Bone marrow (tissue), 2 donors: ENCODE measurements at regions not wholly inside any gene's neighbourhood (a gene's known extent, or its start where the extent isn't known, plus 50 kb on each side); places are given as distances from the start of the nearest gene placed in this dataset.

Experiments used
- DNase-seq, 2 donors: peaks; one replicate each; lab custom pipeline; 2025; lab: John Stamatoyannopoulos, UW

DNA sequence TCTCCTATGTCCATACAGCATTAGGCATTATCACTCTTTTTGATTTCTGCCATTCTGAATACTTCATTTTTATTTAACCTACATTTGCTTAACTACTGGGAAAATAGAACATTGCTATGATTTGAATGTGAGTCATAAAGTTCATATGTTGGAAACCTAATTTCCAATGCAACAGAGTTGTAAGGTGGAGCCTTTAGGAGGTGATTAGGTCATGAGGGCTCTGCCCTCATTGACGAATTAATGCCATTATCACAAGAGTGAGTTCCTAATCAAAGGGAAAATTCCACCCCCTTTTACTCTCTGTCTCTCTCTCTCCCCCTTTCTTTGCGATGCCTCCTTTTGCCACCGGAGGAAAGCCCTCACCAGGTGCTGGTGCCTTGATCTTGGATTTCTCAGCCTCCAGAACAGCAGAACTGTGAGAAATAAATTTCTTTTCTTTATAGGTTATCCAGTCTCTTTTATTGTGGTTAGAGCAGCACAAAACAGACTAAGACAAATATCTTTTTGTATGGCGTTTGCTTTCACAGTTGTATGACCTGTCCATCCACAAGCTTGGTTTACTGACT is 180.1 kb upstream of the ARID2 start:
- no peak for DNase-seq

DNA sequence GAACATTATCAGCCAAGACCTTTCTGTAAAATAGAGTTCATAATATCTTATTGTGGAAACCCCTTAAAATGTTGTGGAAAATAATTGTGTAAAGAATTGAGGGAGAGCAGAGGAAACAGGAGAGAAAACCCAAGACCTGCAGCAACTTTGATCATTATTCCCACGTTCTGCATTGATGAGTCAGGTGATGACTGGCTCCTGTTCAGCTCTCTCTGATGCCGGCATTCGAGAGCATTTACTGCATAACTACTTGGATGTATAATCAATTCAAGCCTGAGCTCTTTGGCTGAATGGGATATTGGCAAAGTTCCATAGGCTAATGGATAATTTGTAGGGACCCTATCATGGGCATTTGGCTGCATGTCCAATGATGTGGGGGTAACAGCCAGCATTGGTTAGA is 176.3 kb upstream of the ARID2 start:
- no peak for DNase-seq

DNA sequence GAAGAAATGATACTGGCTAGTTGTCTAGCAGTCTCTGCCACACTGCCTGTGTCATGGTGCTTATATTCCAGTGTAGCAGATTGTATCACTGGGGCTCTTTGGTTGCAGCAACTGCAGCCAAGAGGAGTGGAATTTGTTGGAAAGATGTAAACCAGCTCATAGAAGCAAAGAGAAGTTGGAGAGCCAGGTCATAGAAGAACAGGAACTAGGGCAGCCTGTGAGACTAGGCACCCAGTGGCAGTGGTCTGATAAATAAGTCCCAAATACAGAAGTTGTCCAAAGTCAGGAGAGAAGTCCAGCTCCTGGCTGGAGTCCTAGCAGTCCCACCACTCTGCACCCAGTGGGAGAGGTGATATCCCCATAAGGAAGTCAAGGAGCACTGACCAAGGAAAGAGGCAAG is 172.5 kb upstream of the ARID2 start:
- DNase-seq, result no peak

DNA sequence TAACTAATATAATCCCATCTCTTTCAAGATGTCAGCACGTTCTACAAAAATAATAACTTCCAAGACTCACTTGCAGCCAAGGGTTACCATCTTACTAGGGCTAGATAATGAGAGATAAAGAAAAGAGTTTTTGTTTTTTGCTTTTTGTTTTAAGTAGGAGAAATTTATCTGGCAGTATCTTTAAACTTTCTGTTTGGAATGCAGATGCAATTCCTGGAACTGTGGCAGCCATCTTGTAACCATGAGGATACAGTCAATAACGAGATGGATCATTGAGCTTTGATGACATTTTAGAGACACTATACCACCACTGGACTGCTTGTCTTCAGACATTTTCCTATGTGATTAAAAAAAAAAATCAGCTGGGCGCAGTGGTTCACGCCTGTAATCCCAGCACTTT is 171.2 kb upstream of the ARID2 start:
- no peak for DNase-seq

DNA sequence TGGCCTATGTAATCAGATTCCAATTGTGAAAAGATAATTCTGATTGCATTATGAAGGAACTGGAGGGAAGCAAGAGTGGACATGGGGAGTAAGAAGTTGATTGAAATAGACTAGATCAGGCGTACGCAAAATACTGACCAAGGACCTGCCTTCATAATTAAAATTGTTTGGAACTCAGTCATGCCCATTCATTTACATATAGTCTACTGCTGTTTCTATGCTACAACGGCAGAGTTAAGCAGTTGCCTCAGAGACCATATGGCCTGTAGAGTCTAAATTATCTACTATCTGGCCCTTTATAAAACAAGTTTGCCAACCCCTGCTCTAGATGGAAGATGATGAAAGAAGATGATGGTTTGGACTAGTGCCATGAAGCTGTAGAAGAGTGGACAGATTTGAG is 170.0 kb upstream of the ARID2 start:
- no peak for DNase-seq

DNA sequence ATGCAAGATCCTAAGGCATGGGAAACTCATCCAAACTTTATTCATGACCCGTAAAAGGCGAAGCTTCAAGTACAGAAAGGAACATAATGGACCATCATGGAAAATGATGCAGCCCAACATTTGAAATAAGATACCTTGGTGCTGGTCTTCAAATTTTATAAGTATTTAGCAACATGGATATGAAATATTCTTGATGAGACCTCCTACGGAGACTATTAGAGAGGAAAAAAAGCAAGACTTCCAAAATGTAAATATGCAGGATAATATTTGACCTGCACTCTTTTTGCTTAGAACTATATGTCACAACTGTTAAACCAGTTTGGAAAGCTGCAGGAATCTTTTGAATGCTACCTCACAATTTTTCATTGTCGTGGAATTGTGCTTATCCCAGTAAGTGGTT is 168.8 kb upstream of the ARID2 start:
- no peak for DNase-seq

DNA sequence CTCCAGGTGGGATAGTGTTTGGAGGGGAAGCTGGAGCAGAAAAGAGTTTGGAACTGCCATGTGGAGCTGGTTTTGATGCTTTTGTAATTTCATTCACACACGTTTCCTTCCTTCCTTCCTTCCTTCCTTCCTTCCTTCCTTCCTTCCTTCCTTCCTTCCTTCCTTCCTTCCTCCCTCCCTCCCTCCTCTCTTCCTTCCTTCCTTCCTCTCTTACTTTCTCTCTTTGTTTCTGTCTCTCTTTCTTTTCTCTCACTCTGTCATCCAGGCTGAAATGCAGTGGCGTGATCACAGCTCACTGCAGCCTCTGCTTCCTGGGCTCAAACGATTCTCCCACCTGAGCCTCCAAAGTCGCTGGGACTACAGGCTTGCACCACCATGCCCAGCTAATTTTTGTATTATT is 168.0 kb upstream of the ARID2 start:
- DNase-seq, result no peak

DNA sequence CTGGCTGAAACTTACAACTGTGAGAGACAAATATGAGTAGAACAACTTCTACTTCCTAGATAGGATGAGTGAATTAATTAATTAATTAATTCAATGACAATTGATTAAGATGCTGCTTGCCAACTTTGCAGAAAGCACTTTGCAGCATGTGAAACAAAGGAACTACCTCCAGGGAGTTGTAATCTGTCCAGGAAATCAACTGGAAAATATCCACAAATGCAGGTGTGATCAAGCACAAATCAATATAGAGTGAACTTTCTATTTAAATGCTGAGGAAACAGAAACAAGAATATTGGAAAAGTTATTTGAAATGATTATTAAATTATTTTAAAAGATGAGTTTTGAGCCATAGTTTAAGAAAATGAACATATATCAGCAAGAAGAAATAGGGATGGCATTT is 163.9 kb upstream of the ARID2 start:
- no peak for DNase-seq

DNA sequence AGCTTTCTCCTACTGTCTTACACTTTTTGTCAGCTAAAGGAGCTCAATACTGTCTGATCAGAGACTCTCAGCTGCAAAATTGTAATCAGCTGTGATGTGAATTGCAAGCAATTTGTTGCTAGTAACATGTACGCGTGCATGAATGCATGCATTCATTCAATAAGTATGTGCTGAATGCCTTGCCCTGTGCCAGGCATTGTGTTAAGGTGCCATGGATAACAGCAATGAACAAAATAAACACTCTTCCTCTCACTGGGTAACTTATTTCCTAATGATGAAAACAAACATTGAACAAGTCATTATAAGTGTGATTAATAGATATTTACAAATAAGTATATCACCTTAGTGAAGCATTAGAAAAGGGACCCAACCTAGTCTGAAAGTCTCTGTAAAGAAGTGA is 163.2 kb upstream of the ARID2 start:
- no peak for DNase-seq

DNA sequence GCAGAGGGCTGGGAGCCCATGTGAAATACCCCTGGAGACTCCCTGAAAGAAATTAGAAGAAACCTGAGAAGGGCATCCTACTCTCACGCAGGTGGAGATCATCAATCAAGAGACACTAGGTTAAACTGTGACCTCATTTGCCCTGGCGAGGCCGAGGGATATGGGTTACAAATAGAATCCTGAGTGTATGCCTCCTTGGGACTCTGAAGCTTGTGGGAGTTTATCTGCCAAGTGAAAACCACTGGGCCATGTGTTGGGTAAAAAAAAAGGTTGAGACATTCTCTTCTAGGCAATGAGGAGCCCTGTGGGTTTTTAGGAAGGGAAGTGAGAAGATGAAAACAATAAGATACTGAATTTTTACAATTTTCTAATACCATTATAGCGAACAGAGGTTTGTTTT is 160.7 kb upstream of the ARID2 start:
- no peak for DNase-seq

DNA sequence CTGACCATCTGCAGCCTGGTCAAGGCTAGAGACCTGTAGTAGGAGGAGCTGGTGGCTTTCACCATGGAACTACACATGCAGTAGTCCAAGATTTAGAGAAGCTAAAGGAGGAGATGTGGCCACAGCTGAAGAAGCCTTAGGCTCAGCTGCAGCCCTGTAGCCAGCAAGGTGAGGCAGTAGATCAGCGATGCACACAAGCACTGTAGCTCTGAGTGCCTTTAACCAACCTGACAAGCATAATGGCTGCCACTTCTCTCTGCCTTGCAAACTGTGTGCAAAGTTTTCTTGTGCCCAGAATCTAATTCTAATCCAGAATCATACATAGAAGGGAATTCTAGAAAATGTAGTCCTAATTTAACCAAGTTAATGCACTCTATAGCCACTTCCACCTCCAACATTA is 159.0 kb upstream of the ARID2 start:
- DNase-seq, result no peak

DNA sequence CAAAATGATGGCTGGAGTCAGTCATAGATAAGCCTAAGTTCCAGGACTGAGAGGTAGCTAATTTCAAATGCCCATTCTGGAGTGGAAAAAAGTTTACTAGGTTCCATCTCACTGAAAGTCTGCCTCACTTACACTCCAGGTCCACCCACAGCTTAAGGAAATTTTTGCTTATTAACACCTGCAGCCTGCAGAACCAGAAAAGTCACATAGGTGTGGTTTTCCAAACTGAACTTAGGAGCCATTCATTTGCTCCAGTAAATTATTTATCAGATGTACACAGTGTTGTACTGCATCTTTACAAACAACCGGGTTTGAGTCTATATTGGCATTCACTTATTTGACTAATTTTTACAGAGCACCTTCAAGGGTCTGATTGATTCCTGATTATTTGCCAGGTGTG is 157.4 kb upstream of the ARID2 start:
- DNase-seq, result no peak

DNA sequence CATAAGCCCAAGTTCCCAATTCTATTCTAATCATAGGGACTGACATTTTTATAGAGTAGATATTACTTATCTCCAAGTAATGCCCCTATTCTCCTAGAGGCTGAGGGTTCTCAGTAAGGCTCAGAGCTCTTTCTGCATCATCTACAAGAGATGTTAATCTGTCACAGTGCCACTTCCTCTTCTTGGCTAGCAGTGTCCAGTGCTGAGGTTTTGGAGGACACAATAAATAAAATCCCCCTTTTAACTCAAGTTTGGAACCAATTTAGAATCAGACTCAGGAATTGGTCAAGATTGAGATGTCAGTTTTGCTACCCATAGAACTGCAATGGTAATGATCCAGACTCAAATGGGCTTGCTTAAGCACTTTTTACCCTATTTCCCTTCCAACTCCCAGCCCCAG is 154.1 kb upstream of the ARID2 start:
- peak in 1 of 2 donors; percentile 16 for DNase-seq

DNA sequence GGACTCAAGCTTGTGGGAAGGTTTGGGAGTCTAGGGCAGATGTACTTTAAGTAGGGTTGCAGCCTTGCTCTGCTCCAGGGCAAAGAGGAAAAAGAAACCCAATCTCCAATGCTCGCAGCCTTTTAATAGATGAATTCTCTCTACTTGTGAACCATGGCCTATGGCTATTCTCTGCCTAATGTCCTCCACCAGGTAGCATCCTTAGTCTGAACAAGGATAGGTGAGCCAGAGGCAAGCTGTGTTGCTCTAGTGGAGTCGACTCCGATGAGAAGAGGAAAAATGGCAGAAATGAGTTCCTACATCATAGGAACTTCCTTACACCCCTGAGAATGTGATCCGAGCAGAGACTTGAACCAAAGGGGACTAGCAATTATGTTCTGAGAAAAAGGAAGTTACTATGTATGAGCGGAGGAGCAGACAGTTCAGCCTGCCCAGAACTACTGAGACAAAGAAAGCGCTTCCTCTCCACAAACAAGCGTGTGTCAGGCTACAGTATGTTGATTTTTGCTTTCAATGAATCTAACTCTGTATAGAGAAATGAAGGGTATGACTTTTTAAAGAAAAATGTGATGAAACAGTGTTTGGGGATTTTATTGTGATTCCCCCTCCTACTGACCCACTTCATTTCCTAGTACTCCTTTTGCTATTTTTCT is 153.6 kb upstream of the ARID2 start:
- DNase-seq, result peak in 1 of 2 donors; percentile 84

DNA sequence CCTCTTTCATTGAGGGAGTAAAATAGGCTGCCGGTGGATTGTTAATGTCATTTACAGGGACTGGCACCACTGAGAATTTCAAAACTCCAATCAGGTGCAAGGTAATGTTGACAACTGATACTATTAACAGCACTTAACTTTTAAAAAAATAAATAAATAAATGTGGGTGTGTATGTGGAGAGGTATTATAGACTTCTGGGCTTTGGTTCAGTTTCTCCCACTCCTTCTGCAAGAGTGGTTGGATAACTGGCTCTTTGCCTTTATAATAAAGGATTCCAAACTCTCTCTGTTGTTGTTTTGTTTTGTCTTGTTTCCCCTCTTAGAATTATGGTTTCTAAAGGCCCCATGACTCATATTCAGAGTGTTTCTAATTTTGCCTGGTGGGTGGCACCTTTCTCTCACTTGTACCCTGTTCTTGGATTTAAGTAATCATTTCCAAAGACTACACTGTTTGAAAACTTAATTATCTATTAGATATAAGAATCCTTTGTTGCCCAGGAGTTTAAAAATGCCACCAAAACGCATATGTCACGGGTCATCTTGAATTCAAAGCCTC is 151.6 kb upstream of the ARID2 start:
- DNase-seq, result no peak

DNA sequence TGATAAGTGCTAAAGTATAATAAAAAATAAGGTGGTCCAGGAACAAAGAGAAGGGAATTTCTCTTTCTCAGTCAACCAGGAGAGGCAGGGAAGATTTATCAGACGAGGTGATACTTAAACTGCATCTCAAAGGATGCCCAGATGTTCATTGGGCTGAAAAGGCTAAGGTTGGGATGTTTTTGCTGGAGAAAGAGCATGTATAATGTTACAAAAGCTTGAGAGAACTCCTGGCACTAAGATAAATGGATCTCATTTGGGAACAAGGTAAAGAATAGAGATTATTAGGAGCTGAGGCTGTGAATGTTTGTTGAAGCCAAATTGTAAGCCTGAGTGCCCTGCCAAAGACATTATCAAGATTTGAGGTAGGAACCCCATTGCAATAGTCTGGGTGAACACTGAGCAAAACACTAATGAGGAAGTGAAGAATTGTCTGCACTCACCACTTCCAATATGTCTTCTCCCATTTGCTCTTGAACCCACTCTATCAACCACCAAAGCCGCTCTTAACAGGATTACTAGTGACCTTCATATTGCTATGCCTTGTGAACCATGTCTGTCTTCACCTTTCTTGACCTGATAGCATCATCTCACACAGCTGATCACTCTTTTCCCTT is 149.0 kb upstream of the ARID2 start:
- no peak for DNase-seq

DNA sequence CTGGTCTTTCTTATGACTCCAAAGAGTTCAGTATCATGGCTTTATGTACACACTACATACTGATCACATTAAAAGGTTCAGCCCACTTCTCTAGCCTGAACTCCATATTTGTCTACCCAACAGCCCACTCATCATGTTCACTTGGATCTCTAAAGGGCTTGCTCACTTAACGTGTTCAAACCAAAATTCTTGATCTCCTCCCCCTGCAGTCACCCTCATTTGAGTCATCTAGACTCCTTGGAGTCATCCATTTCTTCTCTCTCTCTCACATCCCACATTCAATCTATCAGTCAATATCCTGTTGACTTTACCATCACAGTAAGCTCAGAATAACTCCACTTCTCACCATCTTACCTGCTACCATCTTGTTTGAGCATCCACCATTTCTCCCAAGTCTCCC is 148.4 kb upstream of the ARID2 start:
- DNase-seq, result no peak

DNA sequence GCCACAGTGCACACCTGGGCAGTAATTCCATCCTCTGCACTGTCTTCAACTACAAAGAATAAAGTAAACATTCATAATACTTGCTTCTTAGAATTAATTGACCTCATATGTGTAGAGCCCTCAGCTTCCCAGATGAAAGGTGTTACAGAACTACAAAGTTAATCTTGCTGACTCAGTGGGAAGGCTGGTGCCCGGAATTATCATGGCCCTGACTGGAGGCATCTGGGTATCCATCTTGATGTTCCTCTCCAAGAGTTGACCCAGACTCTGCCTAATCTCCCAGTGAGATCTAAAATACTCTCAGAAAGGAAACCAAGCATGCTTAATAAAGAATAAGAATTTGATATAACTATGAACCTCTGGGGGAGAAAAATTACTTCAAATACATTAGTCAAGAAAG is 147.0 kb upstream of the ARID2 start:
- no peak for DNase-seq

DNA sequence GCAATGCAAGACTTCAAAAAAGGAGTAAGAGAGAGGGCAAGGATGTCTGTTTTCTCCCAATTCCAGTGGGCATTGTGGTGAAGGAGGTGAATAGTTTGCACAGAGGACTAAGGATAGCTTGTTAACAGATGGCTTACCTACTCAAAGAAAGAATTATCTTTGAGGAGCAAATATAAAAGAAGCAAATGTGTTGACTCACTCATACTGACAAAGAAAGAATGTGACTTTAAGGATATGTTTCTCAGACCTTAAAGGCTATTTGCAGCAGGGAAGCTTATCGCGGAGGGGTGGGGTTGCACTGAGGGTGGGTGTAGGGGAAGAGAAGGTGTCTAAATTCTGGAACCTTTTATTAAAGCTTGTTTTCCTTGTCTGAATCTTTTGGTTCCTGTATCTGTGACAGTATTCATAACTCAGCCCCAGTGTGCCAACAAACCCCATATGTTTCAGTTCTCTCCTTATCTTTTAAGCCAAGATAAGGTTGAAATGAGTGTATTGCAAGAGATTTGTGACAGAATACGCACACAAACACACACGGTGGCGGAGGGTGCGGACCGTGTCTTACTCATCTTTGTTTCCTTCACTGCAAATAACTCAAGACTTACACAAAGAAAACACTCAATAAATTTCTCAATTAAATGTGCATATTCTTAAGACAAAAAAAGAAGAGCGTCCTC is 146.4 kb upstream of the ARID2 start:
- DNase-seq, result no peak

DNA sequence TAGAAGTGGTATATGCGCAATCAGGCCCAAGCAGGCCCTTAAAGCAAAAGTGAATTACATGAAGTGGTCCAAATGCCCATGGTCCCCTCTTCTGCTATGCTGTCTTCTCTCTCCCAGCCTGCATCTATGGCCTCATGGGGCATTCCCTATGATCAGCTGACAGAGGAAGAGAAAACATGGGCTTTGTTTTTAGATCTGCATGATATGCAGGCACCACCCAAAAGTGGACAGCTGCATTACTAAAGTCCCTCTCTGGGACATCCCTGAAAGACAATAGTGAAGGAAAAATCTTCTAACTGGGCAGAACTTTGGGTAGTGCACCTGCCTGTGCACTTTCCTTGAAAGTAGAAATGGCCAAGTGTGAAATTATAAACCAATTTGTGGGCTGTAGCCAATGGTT is 145.2 kb upstream of the ARID2 start:
- no peak for DNase-seq

DNA sequence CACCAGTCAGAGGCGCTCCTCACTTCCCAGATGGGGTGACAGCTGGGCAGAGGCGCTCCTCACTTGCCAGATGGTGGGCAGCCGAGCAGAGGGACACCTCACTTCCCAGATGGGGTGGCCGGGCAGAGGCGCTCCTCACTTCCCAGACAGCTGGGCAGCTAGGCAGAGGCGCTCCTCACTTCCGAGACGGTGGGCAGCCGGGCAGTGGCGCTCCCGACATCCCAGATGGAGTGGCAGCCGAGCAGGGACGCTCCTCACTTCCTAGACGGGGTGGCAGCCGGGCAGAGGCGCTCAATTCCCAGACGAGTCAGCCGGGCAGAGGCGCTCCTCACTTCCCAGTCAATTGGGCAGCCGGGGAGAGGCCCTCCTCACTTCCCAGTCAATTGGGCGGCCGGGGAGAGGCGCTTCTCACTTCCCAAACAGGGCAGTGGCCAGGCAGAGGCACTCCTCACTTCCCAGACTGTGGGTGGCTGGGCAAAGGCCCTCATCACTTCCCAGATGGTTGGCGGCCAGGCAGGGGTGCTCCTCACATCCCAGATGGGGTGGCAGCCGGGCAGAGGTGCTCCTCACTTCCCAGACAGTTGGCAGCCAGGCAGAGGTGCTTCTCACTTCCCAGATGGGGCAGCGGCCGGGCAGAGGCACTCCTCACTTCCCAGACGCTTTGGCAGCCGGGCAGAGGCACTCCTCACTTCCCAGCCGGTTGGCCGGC is 143.8 kb upstream of the ARID2 start:
- DNase-seq, result no peak

DNA sequence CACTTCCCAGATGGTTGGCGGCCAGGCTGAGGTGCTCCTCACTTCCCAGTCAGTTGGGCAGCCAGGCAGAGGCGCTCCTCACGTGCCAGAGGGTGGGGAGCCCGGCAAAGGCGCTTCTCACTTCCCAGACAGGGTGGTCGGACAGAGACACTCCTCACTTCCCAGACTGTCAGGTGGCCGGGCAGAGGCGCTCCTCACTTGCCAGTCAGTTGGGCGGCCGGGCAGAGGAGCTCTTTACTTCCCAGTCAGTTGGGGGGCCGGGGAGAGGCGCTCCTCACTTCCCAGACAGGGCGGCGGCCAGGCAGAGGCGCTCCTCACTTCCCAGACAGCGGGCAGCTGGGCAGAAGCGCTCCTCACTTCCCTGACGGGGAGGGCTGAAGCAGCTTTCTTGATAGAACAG is 143.0 kb upstream of the ARID2 start:
- no peak for DNase-seq

DNA sequence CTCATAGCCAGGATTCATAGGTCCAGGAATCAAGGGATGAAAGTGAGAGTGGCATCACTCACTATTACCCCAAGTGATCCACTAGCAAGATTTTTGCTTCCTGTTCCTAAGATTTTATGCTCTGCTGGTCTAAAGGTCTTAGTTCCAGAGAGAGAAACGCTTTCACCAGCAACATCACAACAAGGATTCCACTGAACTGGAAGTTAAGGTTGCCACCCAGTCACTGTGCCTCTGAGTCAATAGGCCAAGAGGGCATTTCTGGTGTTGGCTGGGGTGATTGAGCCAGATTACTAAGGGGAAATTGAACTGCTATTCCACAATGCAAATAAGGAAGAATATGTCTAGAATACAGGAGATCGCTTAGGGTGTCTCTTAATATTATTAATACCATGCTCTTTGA is 142.5 kb upstream of the ARID2 start:
- DNase-seq, result no peak
